Breast epithelium (tissue), 3 donors: ENCODE measurements at regions not wholly inside any gene's neighbourhood (a gene's known extent, or its start where the extent isn't known, plus 50 kb on each side); places are given as distances from the start of the nearest gene placed in this dataset.

Experiments
- CTCF ChIP-seq, 3 donors: fragments of 450-650 bp; IDR thresholded peaks; one replicate each; pipeline ENCODE4 v1.5.1; 2016 to 2017; ENCODE audit warnings: antibody characterized with exemption in 3 of 3, mild to moderate bottlenecking in 3 of 3, moderate library complexity in 3 of 3
- POLR2A ChIP-seq: fragments of 450-650 bp; IDR thresholded peaks from one replicate; pipeline ENCODE4 v1.6.1; 2016; ENCODE audit warnings: antibody characterized with exemption, mild to moderate bottlenecking, moderate library complexity
- POLR2AphosphoS5 ChIP-seq, 3 donors: sonication (generic); formaldehyde crosslinking; IDR thresholded peaks; one replicate each; pipeline ENCODE4 v1.6.1; 2017; ENCODE audit warnings: antibody characterized with exemption in 3 of 3

DNA sequence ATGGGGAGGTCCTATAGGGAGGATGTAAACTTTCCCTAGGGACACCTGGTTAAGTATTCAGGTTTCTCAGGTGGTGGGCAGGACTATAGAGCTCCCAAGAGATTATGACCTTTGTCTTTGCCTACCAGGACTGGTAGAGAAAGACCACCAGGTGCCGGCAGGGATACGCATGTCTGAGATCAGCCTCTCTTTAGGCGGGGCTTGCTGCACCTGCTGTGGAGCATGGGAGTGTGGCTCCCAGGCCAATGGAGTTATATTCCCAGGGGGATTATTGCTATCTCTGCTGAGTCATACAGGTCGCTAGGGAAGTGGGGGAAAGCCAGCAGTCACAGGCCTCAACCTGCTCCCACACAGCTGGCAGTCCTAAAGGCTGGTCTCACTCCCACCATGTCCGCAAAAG is 280.5 kb upstream of the MMS22L start:
- TF ChIP-seq CTCF (IDR thresholded peaks at IDR 0.05) (no peak), POLR2AphosphoS5 (IDR thresholded peaks at IDR 0.05) (no peak), POLR2A (no peak)
